Inflammatory macrophage (primary cell): ENCODE measurements at regions not wholly inside any gene's neighbourhood (a gene's known extent, or its start where the extent isn't known, plus 50 kb on each side); places are given as distances from the start of the nearest gene placed in this dataset.

ENCODE experiments used
- DNase-seq, 2 donors: peaks; one replicate each; pipeline ENCODE4 v3.0.0-alpha.2; 2020 to 2022

GRCh38 chr21:22416555-22416954 is 1418.3 kb downstream of the NCAM2 start:
- DNase-seq, result no peak

GRCh38 chr21:22421416-22422180 is 1423.4 kb downstream of the NCAM2 start:
- no peak for DNase-seq

- DNase-seq, result no peak
These were observed 1440.3 kb downstream of the NCAM2 start for GRCh38 chr21:22438428-22439086.

GRCh38 chr21:22444990-22445389 is 1446.8 kb downstream of the NCAM2 start:
- DNase-seq, result no peak

GRCh38 chr21:22450507-22450906 is 1452.3 kb downstream of the NCAM2 start:
- DNase-seq, result no peak

- no peak for DNase-seq
These were observed 1458.0 kb downstream of the NCAM2 start for GRCh38 chr21:22456241-22456640.

- no peak for DNase-seq
These were observed 1470.7 kb downstream of the NCAM2 start for GRCh38 chr21:22468893-22469292.

GRCh38 chr21:22474403-22474802 is 1476.2 kb downstream of the NCAM2 start:
- no peak for DNase-seq

GRCh38 chr21:22476214-22476613 is 1478.0 kb downstream of the NCAM2 start:
- no peak for DNase-seq

- no peak for DNase-seq
These were observed 1478.8 kb downstream of the NCAM2 start for GRCh38 chr21:22476726-22477646.

GRCh38 chr21:22490049-22490448 is 1491.8 kb downstream of the NCAM2 start:
- DNase-seq, result no peak

GRCh38 chr21:22516230-22516629 is 1518.0 kb downstream of the NCAM2 start:
- peak; percentile 42 to 45 for DNase-seq

GRCh38 chr21:22535630-22536029 is 1537.4 kb downstream of the NCAM2 start:
- DNase-seq, result no peak

- no peak for DNase-seq
These were observed 1538.3 kb downstream of the NCAM2 start for GRCh38 chr21:22536509-22536908.

- no peak for DNase-seq
These were observed 1546.5 kb downstream of the NCAM2 start for GRCh38 chr21:22544747-22545146.

- no peak for DNase-seq
These were observed 1554.2 kb downstream of the NCAM2 start for GRCh38 chr21:22552390-22552789.

- no peak for DNase-seq
These were observed 1556.6 kb downstream of the NCAM2 start for GRCh38 chr21:22554690-22555316.

- no peak for DNase-seq
These were observed 1558.6 kb downstream of the NCAM2 start for GRCh38 chr21:22556829-22557228.

- no peak for DNase-seq
These were observed 1563.7 kb downstream of the NCAM2 start for GRCh38 chr21:22561946-22562345.

- DNase-seq, result no peak
These were observed 1575.6 kb downstream of the NCAM2 start for GRCh38 chr21:22573834-22574233.

GRCh38 chr21:22575165-22575584 is 1577.0 kb downstream of the NCAM2 start:
- DNase-seq, result peak in 1 of 2 donors; percentile 9

GRCh38 chr21:22579741-22580140 is 1581.5 kb downstream of the NCAM2 start:
- no peak for DNase-seq

GRCh38 chr21:22582026-22582425 is 1583.8 kb downstream of the NCAM2 start:
- no peak for DNase-seq
